OCI-LY7 (cell line): ENCODE measurements at regions not wholly inside any gene's neighbourhood (a gene's known extent, or its start where the extent isn't known, plus 50 kb on each side); places are given as distances from the start of the nearest gene placed in this dataset.

Experiments
- BruUV-seq: library from RNA; stranded (reverse); fragments of 400-500 nt; replicated peaks from 2 replicates; lab custom pipeline; 2021; lab: Mats Ljungman, UMichigan
- CTCF ChIA-PET: fragments of 300-600 bp; sonication (Branson Sonifier 250); formaldehyde crosslinking; loops from one replicate; lab custom pipeline; 2022; ENCODE audit warnings: antibody characterized with exemption; ENCODE audit not compliant: unreplicated experiment; lab: Charles Lee
- POLR2A ChIA-PET: fragments of 300-600 bp; sonication (Branson Sonifier 250); formaldehyde crosslinking; loops from one replicate; lab custom pipeline; 2022; ENCODE audit warnings: antibody characterized with exemption; lab: Charles Lee
- DNase-seq: peaks from one replicate; pipeline ENCODE4 v3.0.0-alpha.2; 2015; ENCODE audit warnings: low spot score
- H2AFZ ChIP-seq: fragments of 200-600 bp; sonication (generic), shearing (Covaris generic); 2 replicates; pipeline ENCODE4 v1.6.1; 2014; ENCODE audit warnings: mild to moderate bottlenecking, antibody characterized with exemption, low read length, moderate library complexity
- H3K27ac ChIP-seq: fragments of 200-600 bp; sonication (generic); 2 replicates; pipeline ENCODE4 v1.5.1; 2014; ENCODE audit warnings: mixed run types, low read depth, mild to moderate bottlenecking, moderate library complexity, low read length, inconsistent platforms; ENCODE audit not compliant: poor library complexity, severe bottlenecking
- H3K36me3 ChIP-seq: fragments of 200-600 bp; sonication (generic); 2 replicates; pipeline ENCODE4 v1.6.1; 2014; ENCODE audit warnings: mild to moderate bottlenecking, antibody characterized with exemption, low read length, moderate library complexity, mixed read lengths; ENCODE audit not compliant: insufficient read depth
- H3K4me1 ChIP-seq: fragments of 200-600 bp; sonication (generic); 2 replicates; pipeline ENCODE4 v1.5.1; 2014; ENCODE audit warnings: mild to moderate bottlenecking, low read length; ENCODE audit not compliant: insufficient read depth, poor library complexity, severe bottlenecking
- H3K4me2 ChIP-seq: fragments of 200-600 bp; sonication (generic); 2 replicates; pipeline ENCODE4 v1.6.1; 2014; ENCODE audit warnings: mild to moderate bottlenecking, low read length
- H3K4me3 ChIP-seq: fragments of 200-600 bp; sonication (generic); 2 replicates; pipeline ENCODE4 v1.5.1; 2014; ENCODE audit warnings: mild to moderate bottlenecking, low read depth, low read length; ENCODE audit not compliant: poor library complexity, severe bottlenecking
- H3K79me2 ChIP-seq: fragments of 200-600 bp; sonication (generic); 2 replicates; pipeline ENCODE4 v1.6.1; 2016; ENCODE audit warnings: low read depth, mild to moderate bottlenecking, low read length, moderate library complexity, mixed read lengths; ENCODE audit not compliant: insufficient read depth
- H3K9me2 ChIP-seq: fragments of 200-600 bp; sonication (generic); 2 replicates; pipeline ENCODE4 v1.6.1; 2016; ENCODE audit warnings: mild to moderate bottlenecking, low read length, mixed read lengths; ENCODE audit not compliant: insufficient read depth
- H3K9me3 ChIP-seq: fragments of 200-600 bp; sonication (generic); 2 replicates; pipeline ENCODE4 v1.6.1; 2014; ENCODE audit warnings: mild to moderate bottlenecking, mixed run types, low read length, mixed read lengths
- H4K20me1 ChIP-seq: fragments of 200-600 bp; sonication (generic); 2 replicates; pipeline ENCODE4 v1.6.1; 2014; ENCODE audit warnings: mild to moderate bottlenecking, antibody characterized with exemption, low read length, moderate library complexity, mixed read lengths; ENCODE audit not compliant: insufficient read depth
- CTCF ChIP-seq: fragments of 200-600 bp; sonication (generic); conservative IDR thresholded peaks from 2 replicates; pipeline ENCODE4 v1.5.1; 2014; ENCODE audit warnings: mild to moderate bottlenecking, antibody characterized with exemption, low read length, moderate library complexity, mixed read lengths
- EZH2phosphoT487 ChIP-seq: fragments of 200-600 bp; sonication (generic); IDR thresholded peaks from 2 replicates; pipeline ENCODE4 v1.6.1; 2018; ENCODE audit warnings: low read depth, borderline replicate concordance, mild to moderate bottlenecking, mixed run types, antibody characterized with exemption, low read length, moderate library complexity, mixed read lengths
- intact Hi-C: fragments of 100-400 bp; cut with micrococcal nuclease; formaldehyde crosslinking; loops from one replicate; pipeline ENCODE4 v1.10.0; 2022; ENCODE audit not compliant: unreplicated experiment

- TF ChIP-seq EZH2phosphoT487 (no peak), CTCF (no peak)
- POLR2A ChIA-PET = no interaction called here
- intact Hi-C loops = no loop called here
- no peak for DNase-seq
- H3K79me2 ChIP-seq = no peaks in the 10 kb centered on the region
- peaks cover 7% of the 10 kb centered on the region for H3K4me1 ChIP-seq
- CTCF ChIA-PET = no interaction called here
- no TSS peak for BruUV-seq
- H2AFZ ChIP-seq = no peak overlapping the region
- no peaks in the 10 kb centered on the region for H3K9me2 ChIP-seq
- no peaks in the 10 kb centered on the region for H3K9me3 ChIP-seq
- H4K20me1 ChIP-seq = no peaks in the 10 kb centered on the region
- no peaks in the 10 kb centered on the region for H3K36me3 ChIP-seq
- no peak overlapping the region for H3K4me3 ChIP-seq
- no peak overlapping the region for H3K27ac ChIP-seq
- no peak overlapping the region for H3K4me2 ChIP-seq
These were observed 147.8 kb upstream of the AJAP1 start for GRCh38 chr1:4506591-4506990.

GRCh38 chr1:4509206-4509605 is 145.2 kb upstream of the AJAP1 start:
- Histone ChIP-seq H3K36me3 (no peaks in the 10 kb centered on the region), H3K4me2 (no peak overlapping the region), H3K4me1 (peaks cover 7% of the 10 kb centered on the region), H3K4me3 (no peak overlapping the region), H3K9me3 (no peaks in the 10 kb centered on the region), H3K9me2 (no peaks in the 10 kb centered on the region), H3K79me2 (no peaks in the 10 kb centered on the region), H2AFZ (no peak overlapping the region), H3K27ac (no peak overlapping the region), H4K20me1 (no peaks in the 10 kb centered on the region)
- no TSS peak for BruUV-seq
- intact Hi-C loops = no loop called here
- no peak for DNase-seq
- ChIA-PET POLR2A (interaction anchor here (0.6 kb wide), 1 partner anchor 14 kb away, joined by 3 read pairs; no protein-coding TSS in a partner anchor), CTCF (no interaction called here)
- TF ChIP-seq EZH2phosphoT487 = no peak
- TF ChIP-seq CTCF = no peak

DNA sequence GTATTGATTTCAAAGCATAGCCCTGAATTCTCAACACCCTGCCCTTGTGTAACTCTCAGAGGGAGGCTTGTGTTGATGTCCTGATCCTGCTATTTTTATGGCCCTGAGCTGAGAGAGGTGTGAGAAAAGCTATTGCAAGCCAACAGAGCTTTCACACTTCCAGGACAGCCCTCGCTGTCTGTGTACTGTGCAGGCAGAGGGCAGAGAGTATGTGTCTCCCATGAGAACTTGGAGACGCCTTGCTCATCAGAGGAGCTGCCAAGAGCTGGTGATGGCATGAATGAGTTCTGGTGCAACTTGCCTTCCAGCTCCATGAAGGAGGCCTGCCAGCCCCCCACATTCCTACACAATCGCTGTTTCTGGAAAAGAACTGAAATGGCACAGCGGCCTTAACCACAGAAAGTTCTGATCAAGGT is 144.1 kb upstream of the AJAP1 start:
- DNase-seq = no peak
- Histone ChIP-seq H3K4me1 (peaks cover 7% of the 10 kb centered on the region), H3K4me2 (no peak overlapping the region), H3K36me3 (no peaks in the 10 kb centered on the region), H3K4me3 (no peak overlapping the region), H3K9me2 (no peaks in the 10 kb centered on the region), H4K20me1 (no peaks in the 10 kb centered on the region), H3K79me2 (no peaks in the 10 kb centered on the region), H3K27ac (no peak overlapping the region), H3K9me3 (no peaks in the 10 kb centered on the region), H2AFZ (no peak overlapping the region)
- ChIA-PET CTCF (interaction anchor here (0.6 kb wide), 1 partner anchor 1496 kb away, joined by 4 read pairs; no protein-coding TSS in a partner anchor), POLR2A (no interaction called here)
- intact Hi-C loops = no loop called here
- no peak for TF ChIP-seq EZH2phosphoT487
- no peak for TF ChIP-seq CTCF
- BruUV-seq = no TSS peak
